ENCODE measurements at regions not wholly inside any gene's neighbourhood (a gene's known extent, or its start where the extent isn't known, plus 50 kb on each side); places are given as distances from the start of the nearest gene placed in this dataset.

DNA sequence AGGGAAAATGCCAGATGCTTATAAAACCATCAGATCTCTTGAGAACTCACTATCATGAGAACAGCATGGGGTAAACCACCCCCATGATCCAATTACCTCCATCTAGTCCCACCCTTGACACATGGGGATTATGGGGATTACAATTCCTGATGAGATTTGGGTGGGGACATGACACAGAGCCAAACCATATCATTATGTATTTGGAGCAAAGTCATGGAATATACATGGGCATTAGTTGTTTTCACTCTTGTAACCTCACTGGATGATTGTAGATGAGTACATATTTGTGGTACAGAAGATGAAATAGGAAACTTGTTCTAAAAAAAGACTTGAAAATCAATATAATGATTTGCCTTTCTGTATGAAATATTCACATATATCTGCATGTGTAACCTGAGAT, 674.5 kb upstream of the BOD1L1 start:
- DNase-seq (ENCODE audit: low spot score), result no peak
- Histone ChIP-seq H3K9me3 (no peaks in the 10 kb centered on the region), H3K4me1 (ENCODE audit: control insufficient read depth in 1 of 2, low read depth in 2 of 2) (no peaks in the 10 kb centered on the region), H3K27me3 (replicated peaks; ENCODE audit: insufficient read depth) (no peaks in the 10 kb centered on the region), H3K27ac (no peak overlapping the region), H3K36me3 (no peaks in the 10 kb centered on the region), H3K4me3 (no peak overlapping the region)
- TF ChIP-seq, protein P1, sequence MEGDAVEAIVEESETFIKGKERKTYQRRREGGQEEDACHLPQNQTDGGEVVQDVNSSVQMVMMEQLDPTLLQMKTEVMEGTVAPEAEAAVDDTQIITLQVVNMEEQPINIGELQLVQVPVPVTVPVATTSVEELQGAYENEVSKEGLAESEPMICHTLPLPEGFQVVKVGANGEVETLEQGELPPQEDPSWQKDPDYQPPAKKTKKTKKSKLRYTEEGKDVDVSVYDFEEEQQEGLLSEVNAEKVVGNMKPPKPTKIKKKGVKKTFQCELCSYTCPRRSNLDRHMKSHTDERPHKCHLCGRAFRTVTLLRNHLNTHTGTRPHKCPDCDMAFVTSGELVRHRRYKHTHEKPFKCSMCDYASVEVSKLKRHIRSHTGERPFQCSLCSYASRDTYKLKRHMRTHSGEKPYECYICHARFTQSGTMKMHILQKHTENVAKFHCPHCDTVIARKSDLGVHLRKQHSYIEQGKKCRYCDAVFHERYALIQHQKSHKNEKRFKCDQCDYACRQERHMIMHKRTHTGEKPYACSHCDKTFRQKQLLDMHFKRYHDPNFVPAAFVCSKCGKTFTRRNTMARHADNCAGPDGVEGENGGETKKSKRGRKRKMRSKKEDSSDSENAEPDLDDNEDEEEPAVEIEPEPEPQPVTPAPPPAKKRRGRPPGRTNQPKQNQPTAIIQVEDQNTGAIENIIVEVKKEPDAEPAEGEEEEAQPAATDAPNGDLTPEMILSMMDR (IDR thresholded peaks at IDR 0.05), result no peak
- ATAC-seq (ENCODE audit: insufficient number of reproducible peaks, low FRiP score, low read depth), result no peak

DNA sequence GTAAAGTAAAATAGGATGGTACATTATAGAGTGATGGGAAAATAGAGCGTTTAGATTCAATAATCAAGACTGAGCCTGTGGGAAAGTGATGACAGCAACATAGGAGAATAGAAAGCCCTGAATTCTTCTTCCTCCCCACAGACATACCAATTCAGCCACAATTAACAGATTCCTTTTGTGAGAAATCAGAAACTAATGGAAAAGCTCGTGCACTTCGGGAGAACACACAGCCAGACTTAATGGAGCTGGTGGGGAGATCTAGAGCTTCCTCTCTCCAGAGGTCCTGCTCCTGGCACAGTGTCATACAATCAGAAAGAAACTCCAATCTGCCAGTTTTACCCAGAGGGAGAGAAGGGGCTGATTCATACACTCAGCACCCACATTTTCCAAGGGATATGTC, 676.3 kb upstream of the BOD1L1 start:
- no peaks in the 10 kb centered on the region for H3K9me3 ChIP-seq
- TF ChIP-seq, protein P1 (IDR thresholded peaks at IDR 0.05), result no peak
- H3K27ac ChIP-seq, result no peak overlapping the region
- no peaks in the 10 kb centered on the region for H3K4me1 ChIP-seq (ENCODE audit: control insufficient read depth in 1 of 2, low read depth in 2 of 2)
- no peaks in the 10 kb centered on the region for H3K27me3 ChIP-seq (replicated peaks; ENCODE audit: insufficient read depth)
- no peak for DNase-seq (ENCODE audit: low spot score)
- H3K4me3 ChIP-seq, result no peak overlapping the region
- no peak for ATAC-seq (ENCODE audit: insufficient number of reproducible peaks, low FRiP score, low read depth)
- H3K36me3 ChIP-seq, result no peaks in the 10 kb centered on the region

DNA sequence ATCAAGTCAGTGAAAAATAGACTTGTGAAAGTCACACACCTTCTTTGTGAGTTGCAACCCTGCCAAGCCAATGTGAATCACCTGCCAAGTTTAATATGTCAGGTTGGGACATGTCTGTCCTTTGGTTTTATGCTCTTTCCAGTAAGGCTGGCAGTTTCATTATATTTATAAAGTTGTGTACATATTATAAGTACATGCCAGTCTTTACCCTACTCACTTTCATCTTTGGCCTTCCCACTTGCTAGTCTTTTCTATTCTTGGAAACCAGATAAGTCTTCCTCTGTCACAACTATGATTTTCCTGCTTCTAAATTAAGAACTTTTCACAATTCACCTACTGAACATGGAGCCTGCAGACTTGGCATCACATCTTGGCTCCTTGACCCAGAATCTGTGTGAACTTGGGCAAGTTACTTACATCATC, 680.7 kb upstream of the BOD1L1 start:
- Histone ChIP-seq H3K27ac (no peak overlapping the region), H3K4me3 (no peak overlapping the region), H3K36me3 (no peaks in the 10 kb centered on the region), H3K4me1 (ENCODE audit: control insufficient read depth in 1 of 2, low read depth in 2 of 2) (no peaks in the 10 kb centered on the region), H3K27me3 (replicated peaks; ENCODE audit: insufficient read depth) (no peaks in the 10 kb centered on the region), H3K9me3 (no peaks in the 10 kb centered on the region)
- DNase-seq (ENCODE audit: low spot score) (no peak), ATAC-seq (ENCODE audit: insufficient number of reproducible peaks, low FRiP score, low read depth) (no peak)
- TF ChIP-seq, protein P1 (IDR thresholded peaks at IDR 0.05), result no peak

DNA sequence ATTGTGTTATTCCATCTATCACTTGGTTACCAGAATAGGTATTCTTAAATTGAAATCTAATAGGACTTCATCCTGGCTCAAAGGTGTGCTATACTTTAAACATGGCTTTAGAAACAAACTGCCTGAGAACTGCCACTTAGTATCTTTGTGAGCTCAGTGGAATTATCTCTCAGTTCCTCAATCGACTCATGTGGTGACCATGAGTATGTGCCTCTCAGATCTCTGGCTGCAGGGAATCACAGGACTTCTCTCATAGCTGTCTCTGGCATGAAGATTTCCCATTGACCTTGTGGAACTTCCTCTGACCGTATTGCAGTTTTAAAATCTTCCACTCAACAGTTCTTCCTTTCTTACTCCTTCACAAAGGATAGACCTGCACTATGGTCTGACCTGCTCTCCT, 681.9 kb upstream of the BOD1L1 start:
- no peak for DNase-seq (ENCODE audit: low spot score)
- no peaks in the 10 kb centered on the region for H3K4me1 ChIP-seq (ENCODE audit: control insufficient read depth in 1 of 2, low read depth in 2 of 2)
- H3K27me3 ChIP-seq (replicated peaks; ENCODE audit: insufficient read depth), result no peaks in the 10 kb centered on the region
- ATAC-seq (ENCODE audit: insufficient number of reproducible peaks, low FRiP score, low read depth), result no peak
- TF ChIP-seq, protein P1 (IDR thresholded peaks at IDR 0.05), result no peak
- no peak overlapping the region for H3K4me3 ChIP-seq
- no peak overlapping the region for H3K27ac ChIP-seq
- H3K9me3 ChIP-seq, result no peaks in the 10 kb centered on the region
- no peaks in the 10 kb centered on the region for H3K36me3 ChIP-seq

DNA sequence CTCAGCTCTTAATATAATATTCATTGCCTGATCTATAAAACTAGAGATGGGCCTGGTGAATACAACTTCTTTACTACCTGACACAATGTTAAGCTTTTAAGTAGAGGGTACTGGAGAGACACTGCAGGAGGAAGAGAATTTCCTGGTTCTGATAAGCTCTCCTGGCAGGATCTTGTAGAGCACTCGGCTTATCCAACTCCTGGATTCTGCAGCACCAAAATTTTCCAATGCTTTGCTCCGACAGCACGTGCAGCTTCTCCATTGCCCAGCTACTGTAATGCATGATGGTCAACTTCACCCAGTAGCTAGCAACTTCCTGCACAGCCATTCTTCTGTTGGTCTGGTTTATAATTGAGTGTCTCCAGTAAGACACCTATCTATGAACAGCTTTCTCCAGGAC, 686.2 kb upstream of the BOD1L1 start:
- DNase-seq (ENCODE audit: low spot score), result no peak
- Histone ChIP-seq H3K4me3 (no peak overlapping the region), H3K27me3 (replicated peaks; ENCODE audit: insufficient read depth) (no peaks in the 10 kb centered on the region), H3K36me3 (no peaks in the 10 kb centered on the region), H3K9me3 (no peaks in the 10 kb centered on the region), H3K4me1 (ENCODE audit: control insufficient read depth in 1 of 2, low read depth in 2 of 2) (no peaks in the 10 kb centered on the region), H3K27ac (no peak overlapping the region)
- TF ChIP-seq, protein P1 (IDR thresholded peaks at IDR 0.05), result no peak
- no peak for ATAC-seq (ENCODE audit: insufficient number of reproducible peaks, low FRiP score, low read depth)

All from thoracic aorta (tissue), 2 donors.